Adrenal gland (tissue), 5 donors: ENCODE measurements at regions not wholly inside any gene's neighbourhood (a gene's known extent, or its start where the extent isn't known, plus 50 kb on each side); places are given as distances from the start of the nearest gene placed in this dataset.
"Not testable (repeated sequence)": the region's sequence is repeated elsewhere in the genome, so short reads cannot be mapped to it uniquely, and the experiment has no call there.

Experiments used
- CTCF ChIP-seq, 6 experiments: fragments of 450-650 bp in 4 of 6; fragments of 200-600 bp in 2 of 6; sonication (generic) in 1 of 6; IDR thresholded peaks; 1 replicate in 5 of 6; 2 replicates in 1 of 6; pipeline versions ENCODE4 v1.5.1 to v1.8.0; 2016 to 2021; ENCODE audit warnings: antibody characterized with exemption in 6 of 6, mild to moderate bottlenecking in 2 of 6, moderate library complexity in 1 of 6
- POLR2A ChIP-seq, 2 donors: fragments of 450-650 bp; IDR thresholded peaks; one replicate each; pipeline ENCODE4 v1.6.1; 2017; ENCODE audit warnings: antibody characterized with exemption in 2 of 2, mild to moderate bottlenecking in 2 of 2, moderate library complexity in 1 of 2
- donor health status: DM: no; HTN: no; CAD: no.

- TF ChIP-seq CTCF, POLR2A (IDR thresholded peaks at IDR 0.05): not testable (repeated sequence)
Observed at GRCh38 chr1:43090157-43090556, 81.9 kb downstream of the EBNA1BP2 start.
